Gastrocnemius medialis (tissue), 4 donors: ENCODE measurements at regions not wholly inside any gene's neighbourhood (a gene's known extent, or its start where the extent isn't known, plus 50 kb on each side); places are given as distances from the start of the nearest gene placed in this dataset.
"Not testable (repeated sequence)": the region's sequence is repeated elsewhere in the genome, so short reads cannot be mapped to it uniquely, and the experiment has no call there.

Experiments
- POLR2A ChIP-seq, 2 donors: fragments of 450-650 bp; IDR thresholded peaks; one replicate each; pipeline ENCODE4 v1.6.1; 2017; ENCODE audit warnings: antibody characterized with exemption in 2 of 2, mild to moderate bottlenecking in 2 of 2, moderate library complexity in 2 of 2
- TF ChIP-seq, protein P1 (sequence below), 5 experiments: fragments of 450-650 bp in 3 of 5; fragments of 200-600 bp in 2 of 5; sonication (generic) in 2 of 5; IDR thresholded peaks in 4 of 5; conservative IDR thresholded peaks in 1 of 5; 1 replicate in 4 of 5; 2 replicates in 1 of 5; pipeline ENCODE4 v1.5.1; 2016 to 2019; ENCODE audit warnings: antibody characterized with exemption in 5 of 5, mild to moderate bottlenecking in 3 of 5, moderate library complexity in 3 of 5

DNA sequence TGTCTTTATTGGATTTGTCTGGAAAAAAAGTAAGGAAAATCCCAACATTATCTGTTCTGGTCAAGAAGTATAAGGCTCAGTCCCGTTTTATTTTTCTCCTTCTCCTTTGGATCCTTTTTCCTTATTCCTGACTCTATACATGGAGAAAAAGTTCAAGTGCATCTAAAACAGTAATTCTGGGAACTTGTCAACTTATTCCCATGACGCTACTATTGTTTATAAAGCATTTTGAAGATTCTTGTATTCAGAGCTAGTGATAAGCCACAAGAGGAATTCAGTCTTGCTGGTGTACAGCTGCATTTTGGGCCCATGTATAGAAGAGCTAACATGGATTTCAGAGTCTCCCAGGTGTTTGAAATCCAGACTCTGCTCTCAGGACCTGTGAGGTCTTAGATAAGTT is 5278.1 kb upstream of the TPTE start:
- not testable (repeated sequence) for TF ChIP-seq POLR2A (IDR thresholded peaks at IDR 0.05)
- TF ChIP-seq, protein P1, sequence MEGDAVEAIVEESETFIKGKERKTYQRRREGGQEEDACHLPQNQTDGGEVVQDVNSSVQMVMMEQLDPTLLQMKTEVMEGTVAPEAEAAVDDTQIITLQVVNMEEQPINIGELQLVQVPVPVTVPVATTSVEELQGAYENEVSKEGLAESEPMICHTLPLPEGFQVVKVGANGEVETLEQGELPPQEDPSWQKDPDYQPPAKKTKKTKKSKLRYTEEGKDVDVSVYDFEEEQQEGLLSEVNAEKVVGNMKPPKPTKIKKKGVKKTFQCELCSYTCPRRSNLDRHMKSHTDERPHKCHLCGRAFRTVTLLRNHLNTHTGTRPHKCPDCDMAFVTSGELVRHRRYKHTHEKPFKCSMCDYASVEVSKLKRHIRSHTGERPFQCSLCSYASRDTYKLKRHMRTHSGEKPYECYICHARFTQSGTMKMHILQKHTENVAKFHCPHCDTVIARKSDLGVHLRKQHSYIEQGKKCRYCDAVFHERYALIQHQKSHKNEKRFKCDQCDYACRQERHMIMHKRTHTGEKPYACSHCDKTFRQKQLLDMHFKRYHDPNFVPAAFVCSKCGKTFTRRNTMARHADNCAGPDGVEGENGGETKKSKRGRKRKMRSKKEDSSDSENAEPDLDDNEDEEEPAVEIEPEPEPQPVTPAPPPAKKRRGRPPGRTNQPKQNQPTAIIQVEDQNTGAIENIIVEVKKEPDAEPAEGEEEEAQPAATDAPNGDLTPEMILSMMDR (IDR thresholded peaks at IDR 0.05 in 4 of 5, conservative IDR thresholded peaks at IDR 0.05 in 1 of 5), result not testable (repeated sequence)
